ENCODE measurements at regions not wholly inside any gene's neighbourhood (a gene's known extent, or its start where the extent isn't known, plus 50 kb on each side); places are given as distances from the start of the nearest gene placed in this dataset.
A peak's percentile ranks its signal among the peaks of the same experiment; 100 is the strongest.

DNA sequence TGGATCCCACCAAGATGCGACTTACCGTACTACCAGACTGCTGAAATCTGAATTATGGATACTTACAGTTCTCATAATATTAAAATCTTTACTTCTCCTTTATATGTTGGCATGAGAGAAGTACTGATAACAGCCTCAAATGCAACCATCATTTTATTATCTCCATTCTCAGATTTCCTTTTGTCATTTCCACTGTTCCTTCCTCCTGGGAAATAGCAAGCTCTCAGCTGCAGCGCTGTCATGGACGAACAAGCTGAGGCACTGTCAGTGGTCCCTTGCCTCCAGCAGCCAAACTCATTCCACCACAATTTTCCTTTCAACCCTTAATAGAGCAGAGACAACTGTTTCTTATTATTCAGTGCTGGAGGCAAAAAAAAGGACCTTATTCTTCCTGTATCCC, 478.4 kb downstream of the ARL4A start:
- H3K27me3 Mint-ChIP-seq = peaks cover 12 to 33% (median 18%) of the 10 kb centered on the region in 3 donors
- no peak for ATAC-seq (ENCODE audit: low read depth in 2 of 2)

GRCh38 chr7:13166801-13167200, 479.4 kb downstream of the ARL4A start:
- H3K27ac Mint-ChIP-seq = no peak overlapping the region
- no peak overlapping the region for H3K4me3 Mint-ChIP-seq
- no peak for ATAC-seq (ENCODE audit: low read depth in 2 of 2)
- DNase-seq = no peak
- H3K4me1 Mint-ChIP-seq = no peaks in the 10 kb centered on the region
- H3K36me3 Mint-ChIP-seq = no peaks in the 10 kb centered on the region
- peaks cover 12 to 33% (median 18%) of the 10 kb centered on the region in 3 donors for H3K27me3 Mint-ChIP-seq
- H3K9me3 Mint-ChIP-seq = peaks cover 0 to 2% (median 0%) of the 10 kb centered on the region in 7 donors

More for the DNA sequence above, 478.4 kb downstream of the ARL4A start:
- Mint-ChIP-seq H3K9me3 (peaks cover 0 to 2% (median 0%) of the 10 kb centered on the region in 7 donors), H3K36me3 (no peaks in the 10 kb centered on the region), H3K4me1 (no peaks in the 10 kb centered on the region), H3K4me3 (no peak overlapping the region), H3K27ac (no peak overlapping the region)
- no peak for DNase-seq

- Mint-ChIP-seq H3K27ac (no peak overlapping the region), H3K9me3 (peaks cover 0 to 2% (median 0%) of the 10 kb centered on the region in 7 donors), H3K36me3 (no peaks in the 10 kb centered on the region), H3K4me3 (no peak overlapping the region), H3K4me1 (no peaks in the 10 kb centered on the region), H3K27me3 (peaks cover 10 to 28% (median 17%) of the 10 kb centered on the region in 3 donors)
- DNase-seq (no peak), ATAC-seq (ENCODE audit: low read depth in 2 of 2) (no peak)
Observed at GRCh38 chr7:13169356-13169755, 481.9 kb downstream of the ARL4A start.

DNA sequence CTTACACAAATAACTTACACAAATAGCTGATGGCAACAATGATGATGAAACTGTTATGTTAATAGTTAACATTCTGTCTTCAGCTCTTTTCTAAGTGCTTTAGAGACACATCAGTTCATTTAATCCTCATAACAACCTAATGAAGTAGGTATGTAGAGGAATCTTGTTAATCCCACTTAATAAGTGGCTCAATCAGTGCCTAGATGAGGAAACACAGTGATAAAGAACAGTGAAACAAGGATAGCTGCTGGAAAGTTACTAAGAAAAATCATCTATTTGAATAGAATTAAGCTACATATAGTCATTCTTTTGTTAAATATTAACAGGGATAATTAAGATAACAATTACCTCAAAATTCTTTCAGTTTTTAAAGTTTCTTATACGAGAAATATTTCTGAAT, 487.6 kb downstream of the ARL4A start:
- Mint-ChIP-seq H3K27ac (no peak overlapping the region), H3K9me3 (no peaks in the 10 kb centered on the region), H3K4me3 (no peak overlapping the region), H3K27me3 (no peaks in the 10 kb centered on the region), H3K36me3 (no peaks in the 10 kb centered on the region), H3K4me1 (no peaks in the 10 kb centered on the region)
- DNase-seq = no peak
- no peak for ATAC-seq (ENCODE audit: low read depth in 2 of 2)

DNA sequence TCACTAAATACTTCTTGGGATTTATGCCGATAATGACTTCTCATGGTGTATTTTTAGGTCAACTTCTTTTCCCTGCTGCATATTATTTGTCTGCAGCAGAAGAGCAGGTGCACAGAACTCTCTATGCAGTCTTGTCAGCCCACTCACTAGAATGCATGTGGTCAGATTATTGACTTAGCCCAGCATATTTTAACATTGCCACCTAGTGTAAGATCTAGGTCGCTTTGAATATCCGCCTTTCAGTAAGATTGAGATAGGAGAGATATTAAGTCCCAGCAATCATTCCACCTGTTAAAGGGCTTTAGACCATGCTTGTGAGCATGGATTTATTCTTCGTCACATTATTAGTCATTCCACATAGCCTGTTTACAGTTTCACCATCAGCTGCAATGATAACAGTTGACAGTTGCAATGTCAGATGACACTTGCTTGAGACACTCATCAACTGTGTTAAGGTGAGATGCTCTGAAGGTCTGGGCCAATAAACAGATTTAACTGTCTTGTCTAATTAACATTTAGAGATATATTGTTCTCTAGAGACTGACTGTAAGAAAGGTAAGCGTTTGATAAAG, 491.7 kb downstream of the ARL4A start:
- DNase-seq (no peak), ATAC-seq (ENCODE audit: low read depth in 2 of 2) (no peak)
- Mint-ChIP-seq H3K4me1 (no peaks in the 10 kb centered on the region), H3K9me3 (no peaks in the 10 kb centered on the region), H3K27me3 (no peaks in the 10 kb centered on the region), H3K27ac (no peak overlapping the region), H3K4me3 (no peak overlapping the region), H3K36me3 (no peaks in the 10 kb centered on the region)

- H3K4me1 Mint-ChIP-seq = no peaks in the 10 kb centered on the region
- no peaks in the 10 kb centered on the region for H3K36me3 Mint-ChIP-seq
- ATAC-seq (ENCODE audit: low read depth in 2 of 2) (no peak), DNase-seq (no peak)
- H3K9me3 Mint-ChIP-seq = peaks cover 0 to 2% (median 0%) of the 10 kb centered on the region in 7 donors
- H3K27ac Mint-ChIP-seq = no peak overlapping the region
- no peak overlapping the region for H3K4me3 Mint-ChIP-seq
- peaks cover 0 to 3% (median 0%) of the 10 kb centered on the region in 3 donors for H3K27me3 Mint-ChIP-seq
Observed at GRCh38 chr7:13179775-13180523, 492.5 kb downstream of the ARL4A start.

DNA sequence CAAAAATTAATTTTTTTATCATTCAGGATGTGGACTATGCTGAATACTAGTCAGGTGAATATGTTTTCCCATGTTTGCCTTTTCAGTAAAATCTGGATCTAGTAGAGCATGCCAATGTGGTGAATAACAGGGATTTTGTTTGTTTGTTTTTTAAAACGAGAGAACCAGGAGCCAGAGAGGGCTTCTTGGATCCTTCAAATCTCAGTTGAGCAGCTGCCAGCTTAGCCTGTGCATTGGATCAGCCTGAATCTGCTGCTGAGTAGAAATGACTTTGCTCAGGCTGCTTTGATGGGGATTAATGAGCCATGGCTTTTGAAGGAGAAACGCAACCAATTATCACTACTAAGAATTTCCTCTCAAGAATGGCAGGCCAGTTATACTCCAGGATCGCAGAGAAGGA, 493.8 kb downstream of the ARL4A start:
- ATAC-seq (ENCODE audit: low read depth in 2 of 2) (no peak), DNase-seq (no peak)
- no peak overlapping the region for H3K4me3 Mint-ChIP-seq
- H3K27me3 Mint-ChIP-seq = peaks cover 0 to 6% (median 0%) of the 10 kb centered on the region in 3 donors
- no peaks in the 10 kb centered on the region for H3K4me1 Mint-ChIP-seq
- H3K9me3 Mint-ChIP-seq = peaks cover 0 to 2% (median 0%) of the 10 kb centered on the region in 7 donors
- no peaks in the 10 kb centered on the region for H3K36me3 Mint-ChIP-seq
- no peak overlapping the region for H3K27ac Mint-ChIP-seq

DNA sequence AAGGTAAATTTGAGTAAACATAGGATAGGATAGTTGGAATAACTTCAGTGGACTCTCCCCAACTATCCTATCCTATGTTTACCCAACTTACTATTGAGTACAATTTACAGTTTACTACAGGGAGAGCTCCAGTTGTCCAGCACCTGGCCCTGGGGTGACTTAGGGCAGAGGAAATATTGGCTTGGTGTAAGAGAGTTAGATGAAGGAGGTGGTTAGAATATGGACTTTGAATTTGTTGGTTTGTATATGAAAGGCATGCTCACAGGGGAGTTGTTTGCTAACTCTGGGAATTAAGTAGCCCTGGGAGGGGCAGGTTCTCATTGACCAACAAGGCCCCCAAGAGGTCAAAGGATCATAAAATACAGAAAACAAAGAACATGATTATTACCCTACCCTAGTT, 497.7 kb downstream of the ARL4A start:
- H3K9me3 Mint-ChIP-seq = peaks cover 0 to 2% (median 0%) of the 10 kb centered on the region in 7 donors
- ATAC-seq (ENCODE audit: low read depth in 2 of 2) (no peak), DNase-seq (no peak)
- no peaks in the 10 kb centered on the region for H3K36me3 Mint-ChIP-seq
- H3K27me3 Mint-ChIP-seq = peaks cover 0 to 17% (median 0%) of the 10 kb centered on the region in 3 donors
- H3K4me1 Mint-ChIP-seq = no peaks in the 10 kb centered on the region
- peak overlapping the region in 1 of 6 donors; percentile 58 for H3K27ac Mint-ChIP-seq
- no peak overlapping the region for H3K4me3 Mint-ChIP-seq

GRCh38 chr7:13188236-13188805, 500.9 kb downstream of the ARL4A start:
- DNase-seq (no peak), ATAC-seq (ENCODE audit: low read depth in 2 of 2) (no peak)
- Mint-ChIP-seq H3K4me1 (no peaks in the 10 kb centered on the region), H3K4me3 (no peak overlapping the region), H3K27me3 (peaks cover 0 to 17% (median 0%) of the 10 kb centered on the region in 3 donors), H3K36me3 (no peaks in the 10 kb centered on the region), H3K27ac (no peak overlapping the region), H3K9me3 (peaks cover 0 to 2% (median 0%) of the 10 kb centered on the region in 7 donors)

GRCh38 chr7:13188922-13189321, 501.5 kb downstream of the ARL4A start:
- H3K27me3 Mint-ChIP-seq = peaks cover 0 to 17% (median 0%) of the 10 kb centered on the region in 3 donors
- H3K4me1 Mint-ChIP-seq = no peaks in the 10 kb centered on the region
- H3K9me3 Mint-ChIP-seq = peaks cover 0 to 2% (median 0%) of the 10 kb centered on the region in 7 donors
- no peak overlapping the region for H3K27ac Mint-ChIP-seq
- DNase-seq (no peak), ATAC-seq (ENCODE audit: low read depth in 2 of 2) (no peak)
- no peak overlapping the region for H3K4me3 Mint-ChIP-seq
- no peaks in the 10 kb centered on the region for H3K36me3 Mint-ChIP-seq

- Mint-ChIP-seq H3K27ac (no peak overlapping the region), H3K4me3 (no peak overlapping the region), H3K4me1 (no peaks in the 10 kb centered on the region), H3K9me3 (peaks cover 0 to 2% (median 0%) of the 10 kb centered on the region in 7 donors), H3K36me3 (no peaks in the 10 kb centered on the region), H3K27me3 (peaks cover 0 to 17% (median 0%) of the 10 kb centered on the region in 3 donors)
- DNase-seq = no peak
- no peak for ATAC-seq (ENCODE audit: low read depth in 2 of 2)
Observed at GRCh38 chr7:13189668-13190067, 502.2 kb downstream of the ARL4A start.

DNA sequence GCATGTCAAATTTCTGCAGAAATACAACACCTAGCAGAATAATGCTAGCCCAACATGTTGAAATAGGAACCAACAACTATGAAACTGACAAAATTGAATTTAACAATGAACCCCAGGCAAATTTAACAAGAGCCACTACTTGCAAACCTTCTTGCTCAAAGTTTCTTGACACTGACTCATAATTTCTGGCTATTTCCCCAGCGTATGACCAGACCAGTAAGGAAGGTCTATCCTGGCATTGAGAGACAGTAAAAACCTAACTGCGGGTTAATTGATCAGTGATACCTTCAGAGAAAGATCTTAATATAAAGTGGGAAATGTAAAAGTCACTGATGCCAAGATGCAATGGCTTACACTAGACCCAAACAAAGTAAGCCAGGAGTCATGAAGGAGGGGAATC, 510.1 kb downstream of the ARL4A start:
- Mint-ChIP-seq H3K9me3 (no peaks in the 10 kb centered on the region), H3K4me1 (no peaks in the 10 kb centered on the region), H3K4me3 (no peak overlapping the region), H3K27me3 (peaks cover 0 to 4% (median 0%) of the 10 kb centered on the region in 3 donors), H3K36me3 (no peaks in the 10 kb centered on the region), H3K27ac (no peak overlapping the region)
- ATAC-seq (ENCODE audit: low read depth in 2 of 2) = no peak
- DNase-seq = no peak

GRCh38 chr7:13198036-13198435, 510.6 kb downstream of the ARL4A start:
- Mint-ChIP-seq H3K9me3 (no peaks in the 10 kb centered on the region), H3K27ac (no peak overlapping the region), H3K27me3 (peaks cover 0 to 4% (median 0%) of the 10 kb centered on the region in 3 donors), H3K36me3 (no peaks in the 10 kb centered on the region), H3K4me1 (no peaks in the 10 kb centered on the region), H3K4me3 (no peak overlapping the region)
- DNase-seq (no peak), ATAC-seq (ENCODE audit: low read depth in 2 of 2) (no peak)

DNA sequence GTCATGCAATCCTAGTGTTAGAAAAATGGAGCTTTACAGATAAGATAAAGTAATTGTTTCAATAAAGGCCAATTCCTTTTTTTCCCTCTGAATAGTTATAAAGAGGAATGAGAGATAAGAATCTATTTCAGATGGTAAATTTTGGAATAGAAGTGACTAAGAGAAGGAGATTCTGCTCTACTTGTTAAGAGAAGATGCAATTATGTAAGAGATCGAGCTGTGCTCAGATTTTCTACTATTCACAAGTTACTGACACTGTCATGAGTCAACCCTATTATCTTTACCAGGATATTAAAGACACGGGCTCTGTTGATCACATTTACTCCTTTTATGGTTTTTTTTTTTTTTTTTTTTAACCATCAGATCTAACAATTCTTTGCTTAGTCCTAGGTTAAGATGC, 511.3 kb downstream of the ARL4A start:
- H3K4me3 Mint-ChIP-seq = no peak overlapping the region
- H3K4me1 Mint-ChIP-seq = no peaks in the 10 kb centered on the region
- DNase-seq (no peak), ATAC-seq (ENCODE audit: low read depth in 2 of 2) (no peak)
- no peaks in the 10 kb centered on the region for H3K9me3 Mint-ChIP-seq
- H3K36me3 Mint-ChIP-seq = no peaks in the 10 kb centered on the region
- peaks cover 0 to 4% (median 0%) of the 10 kb centered on the region in 3 donors for H3K27me3 Mint-ChIP-seq
- H3K27ac Mint-ChIP-seq = no peak overlapping the region

All from naive B cell (primary cell).